ENCODE measurements at regions not wholly inside any gene's neighbourhood (a gene's known extent, or its start where the extent isn't known, plus 50 kb on each side); places are given as distances from the start of the nearest gene placed in this dataset.
"Not testable (repeated sequence)": the region's sequence is repeated elsewhere in the genome, so short reads cannot be mapped to it uniquely, and the experiment has no call there.

DNA sequence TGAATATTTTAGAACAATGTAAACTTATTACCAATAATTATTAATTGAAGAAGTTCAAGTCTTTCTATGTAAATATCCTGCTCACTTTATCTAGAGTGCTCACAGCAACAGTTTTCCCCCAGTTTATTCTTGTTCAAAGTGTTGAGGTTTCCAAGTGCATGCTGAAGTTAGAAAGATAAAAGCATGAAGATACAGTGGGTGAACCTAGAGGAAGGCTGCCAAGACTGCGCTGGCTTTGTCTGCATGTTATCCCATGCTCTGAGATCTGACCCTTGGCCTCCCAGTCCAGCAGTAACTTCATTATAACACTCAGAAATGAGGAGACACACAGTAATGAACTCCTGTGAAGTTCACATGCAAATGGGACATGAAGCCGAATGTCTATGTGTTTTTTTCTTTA lies 76.0 kb upstream of the PIP5K1B start:
- no peak for ATAC-seq (replicated peaks)
- Mint-ChIP-seq H3K9me3 (no peaks in the 10 kb centered on the region), H3K36me3 (ENCODE audit: low read depth) (no peaks in the 10 kb centered on the region), H3K4me3 (no peak overlapping the region), H3K4me1 (no peaks in the 10 kb centered on the region), H3K27ac (no peak overlapping the region), H3K27me3 (peaks cover 11% of the 10 kb centered on the region)

DNA sequence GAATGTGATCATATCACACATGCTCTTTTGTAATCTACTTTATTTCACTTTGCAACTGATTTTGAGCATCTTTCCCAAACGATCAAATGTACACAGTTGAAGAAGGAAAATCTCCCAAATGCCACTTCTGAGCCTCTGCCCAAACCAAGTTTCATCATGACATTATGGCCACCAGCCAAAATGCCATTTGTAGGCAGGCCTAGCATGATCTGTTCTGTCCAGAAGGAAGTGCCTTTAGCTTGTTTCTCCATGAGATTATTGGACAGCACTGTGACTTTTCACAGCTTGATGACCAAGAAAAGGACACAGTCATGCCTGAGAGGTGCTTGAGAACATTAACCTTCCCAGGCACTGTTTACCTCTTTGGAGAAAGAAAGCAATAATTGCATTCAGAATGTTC lies 73.2 kb upstream of the PIP5K1B start:
- H3K27me3 Mint-ChIP-seq, result peaks cover 13% of the 10 kb centered on the region
- no peak overlapping the region for H3K27ac Mint-ChIP-seq
- H3K36me3 Mint-ChIP-seq (ENCODE audit: low read depth), result no peaks in the 10 kb centered on the region
- no peak overlapping the region for H3K4me3 Mint-ChIP-seq
- no peaks in the 10 kb centered on the region for H3K4me1 Mint-ChIP-seq
- H3K9me3 Mint-ChIP-seq, result no peaks in the 10 kb centered on the region
- no peak for ATAC-seq (replicated peaks)

DNA sequence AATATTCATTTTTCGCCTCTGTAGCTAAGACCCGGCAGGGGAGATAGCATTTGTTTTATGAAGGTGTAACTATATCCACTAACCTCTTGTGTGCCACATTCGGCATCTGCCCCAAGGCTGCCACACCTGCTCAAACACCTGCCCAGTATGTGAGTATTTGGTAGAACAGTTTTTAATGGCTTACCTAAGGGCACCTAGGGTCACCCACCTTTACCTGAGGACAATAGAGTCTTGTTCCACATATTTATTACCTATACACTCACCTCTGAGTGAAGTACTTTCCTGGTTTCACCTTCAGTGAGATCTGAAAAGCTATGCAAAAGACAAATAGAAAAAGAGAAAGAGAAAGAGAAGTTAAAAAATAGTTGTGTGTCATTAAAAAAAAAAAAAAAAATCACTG lies 68.0 kb upstream of the PIP5K1B start:
- Mint-ChIP-seq H3K4me3 (no peak overlapping the region), H3K4me1 (no peaks in the 10 kb centered on the region), H3K9me3 (no peaks in the 10 kb centered on the region), H3K27ac (no peak overlapping the region), H3K27me3 (peaks cover 9% of the 10 kb centered on the region), H3K36me3 (ENCODE audit: low read depth) (no peaks in the 10 kb centered on the region)
- no peak for ATAC-seq (replicated peaks)

DNA sequence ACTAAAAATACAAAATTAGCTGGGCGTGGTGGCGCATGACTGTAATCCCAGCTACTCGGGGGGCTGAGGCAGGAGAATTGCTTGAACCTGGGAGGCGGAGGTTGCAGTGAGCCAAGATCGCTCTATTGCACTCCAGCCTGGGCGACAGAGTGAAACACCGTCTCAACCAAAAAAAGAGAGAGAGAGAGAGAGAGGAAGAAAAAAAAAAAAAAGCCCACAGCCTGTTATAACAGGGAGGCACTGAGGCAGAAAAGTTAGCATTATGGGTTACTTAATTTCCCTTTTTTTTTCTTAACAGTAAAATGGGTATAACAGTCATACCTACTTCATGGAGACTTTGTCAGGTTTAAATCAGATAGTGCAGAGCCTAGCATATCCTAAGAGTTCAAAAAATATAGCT lies 65.8 kb upstream of the PIP5K1B start:
- H3K4me3 Mint-ChIP-seq; H3K36me3 Mint-ChIP-seq (ENCODE audit: low read depth); H3K9me3 Mint-ChIP-seq; ATAC-seq (replicated peaks); H3K4me1 Mint-ChIP-seq; H3K27ac Mint-ChIP-seq; H3K27me3 Mint-ChIP-seq: not testable (repeated sequence)

DNA sequence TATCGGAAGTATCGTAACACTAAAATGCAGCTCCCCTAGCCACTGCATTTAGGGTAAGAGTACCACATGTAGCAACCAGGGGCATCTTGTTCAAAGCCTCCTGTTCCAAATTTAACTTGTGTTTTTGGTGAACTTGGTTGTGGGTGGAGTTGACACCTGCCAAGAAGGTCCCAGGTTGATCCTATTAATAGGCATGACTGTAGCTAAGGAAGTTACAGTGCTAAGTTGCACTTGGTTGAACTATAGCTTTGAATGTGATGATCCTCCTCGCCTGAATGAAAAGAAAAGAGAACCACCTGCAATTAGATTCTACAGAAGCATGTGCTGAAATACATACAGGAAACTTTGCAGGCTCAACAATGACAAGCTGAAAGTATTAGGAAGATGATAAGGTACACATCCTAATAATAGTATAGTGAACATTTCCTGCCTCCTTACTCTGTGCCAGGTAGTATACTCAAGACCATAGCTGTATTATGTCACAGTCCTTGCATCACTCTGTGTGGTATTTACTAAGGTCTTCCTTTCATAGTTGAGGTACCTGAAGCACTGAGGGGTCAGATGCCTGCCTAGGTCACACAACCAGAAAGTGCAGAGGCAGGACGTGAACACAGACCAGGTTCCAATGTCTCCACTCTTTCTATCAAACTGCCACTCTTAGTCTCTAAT lies 64.5 kb upstream of the PIP5K1B start:
- no peak overlapping the region for H3K27ac Mint-ChIP-seq
- ATAC-seq (replicated peaks), result no peak

DNA sequence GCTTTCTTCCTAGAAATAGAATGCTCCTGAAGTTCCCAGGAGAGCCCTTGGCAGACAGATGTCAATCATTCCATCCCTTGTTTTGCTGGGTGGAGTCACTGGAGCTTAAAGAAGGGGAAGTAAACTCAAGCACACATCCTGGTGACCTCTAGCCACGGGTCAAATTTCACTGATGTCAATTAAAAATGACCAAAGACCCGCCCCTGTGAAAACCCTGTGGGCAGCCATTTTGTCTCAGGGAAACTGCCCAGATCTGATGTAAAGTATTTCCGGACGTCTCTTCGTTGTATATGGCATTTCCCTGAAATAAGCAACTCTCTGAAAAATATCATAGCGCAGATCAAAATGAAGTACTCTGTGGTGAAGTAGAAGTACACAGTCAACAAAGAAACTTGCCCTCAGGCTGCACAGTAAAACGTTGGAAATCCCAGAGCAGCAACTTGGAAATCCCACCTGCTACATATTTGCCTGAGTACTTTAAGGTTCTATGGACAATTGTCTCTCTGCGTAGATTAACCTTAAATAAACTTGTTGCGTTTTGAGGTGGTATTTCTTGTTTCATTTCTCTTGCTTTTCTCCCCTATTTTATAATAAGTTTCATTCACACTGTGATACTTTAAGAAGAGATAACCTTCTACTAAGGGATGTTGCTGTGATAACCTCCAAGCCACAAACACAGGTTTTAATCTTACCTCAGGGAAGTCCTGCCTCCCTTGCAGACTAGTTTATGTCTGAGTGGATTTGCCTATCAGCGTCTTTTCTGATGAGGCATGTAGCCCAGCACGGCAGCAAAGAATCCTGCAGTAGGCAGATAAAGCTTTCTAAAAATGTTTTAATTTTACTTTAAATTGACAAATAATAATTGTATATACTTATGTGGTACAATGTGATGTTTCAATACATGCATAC lies 60.9 kb upstream of the PIP5K1B start:
- Mint-ChIP-seq H3K27ac (no peak overlapping the region), H3K36me3 (ENCODE audit: low read depth) (no peaks in the 10 kb centered on the region), H3K9me3 (no peaks in the 10 kb centered on the region), H3K4me1 (no peaks in the 10 kb centered on the region), H3K27me3 (peaks cover 15% of the 10 kb centered on the region), H3K4me3 (no peak overlapping the region)
- ATAC-seq (replicated peaks), result peak; percentile 23

More for the DNA sequence above, 64.5 kb upstream of the PIP5K1B start:
- no peaks in the 10 kb centered on the region for H3K9me3 Mint-ChIP-seq
- no peak overlapping the region for H3K4me3 Mint-ChIP-seq
- H3K4me1 Mint-ChIP-seq, result no peaks in the 10 kb centered on the region
- peaks cover 13% of the 10 kb centered on the region for H3K27me3 Mint-ChIP-seq
- H3K36me3 Mint-ChIP-seq (ENCODE audit: low read depth), result no peaks in the 10 kb centered on the region

DNA sequence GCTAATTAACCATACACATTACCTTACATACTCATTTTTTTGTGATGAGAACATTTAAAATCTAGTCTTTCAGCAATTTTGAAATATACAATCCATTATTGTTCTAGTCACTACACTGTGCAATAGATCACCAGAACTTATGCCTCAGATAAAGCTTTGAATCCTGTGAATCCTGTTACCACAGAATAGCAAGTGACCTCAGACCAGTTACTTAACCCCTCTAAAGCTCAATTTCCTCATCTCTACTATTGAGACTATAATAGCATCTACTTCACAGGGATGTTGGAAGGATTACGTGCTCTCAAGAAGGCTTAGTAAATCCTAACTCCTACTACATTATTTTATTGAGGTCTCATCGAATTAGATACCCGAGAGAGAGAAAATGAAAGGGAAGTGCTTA lies 60.2 kb upstream of the PIP5K1B start:
- Mint-ChIP-seq H3K27me3 (peaks cover 15% of the 10 kb centered on the region), H3K4me1 (no peaks in the 10 kb centered on the region), H3K9me3 (no peaks in the 10 kb centered on the region), H3K4me3 (no peak overlapping the region), H3K36me3 (ENCODE audit: low read depth) (no peaks in the 10 kb centered on the region), H3K27ac (no peak overlapping the region)
- ATAC-seq (replicated peaks), result no peak

DNA sequence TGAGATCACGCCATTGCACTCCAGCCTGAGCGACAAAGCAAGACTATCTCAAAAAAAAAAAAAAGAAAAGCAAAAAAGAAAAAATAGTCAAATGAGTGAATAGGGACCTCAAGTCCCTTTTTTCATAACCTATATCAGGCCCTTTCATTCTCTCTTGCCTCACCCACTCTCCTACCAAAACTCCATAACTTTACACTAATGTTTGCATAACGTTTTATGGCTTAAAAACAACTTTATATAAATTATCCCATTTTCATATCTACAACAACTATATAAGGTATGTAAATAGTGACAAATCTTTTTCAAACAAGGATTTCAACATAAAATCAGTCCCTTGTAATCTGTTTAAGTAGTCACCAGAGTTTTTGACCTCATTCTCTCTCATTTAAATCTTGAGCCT lies 56.9 kb upstream of the PIP5K1B start:
- H3K9me3 Mint-ChIP-seq, result no peaks in the 10 kb centered on the region
- H3K27me3 Mint-ChIP-seq, result peaks cover 34% of the 10 kb centered on the region
- H3K27ac Mint-ChIP-seq, result no peak overlapping the region
- H3K36me3 Mint-ChIP-seq (ENCODE audit: low read depth), result peaks cover 5% of the 10 kb centered on the region
- H3K4me1 Mint-ChIP-seq, result peaks cover 9% of the 10 kb centered on the region
- ATAC-seq (replicated peaks), result no peak
- H3K4me3 Mint-ChIP-seq, result no peak overlapping the region

DNA sequence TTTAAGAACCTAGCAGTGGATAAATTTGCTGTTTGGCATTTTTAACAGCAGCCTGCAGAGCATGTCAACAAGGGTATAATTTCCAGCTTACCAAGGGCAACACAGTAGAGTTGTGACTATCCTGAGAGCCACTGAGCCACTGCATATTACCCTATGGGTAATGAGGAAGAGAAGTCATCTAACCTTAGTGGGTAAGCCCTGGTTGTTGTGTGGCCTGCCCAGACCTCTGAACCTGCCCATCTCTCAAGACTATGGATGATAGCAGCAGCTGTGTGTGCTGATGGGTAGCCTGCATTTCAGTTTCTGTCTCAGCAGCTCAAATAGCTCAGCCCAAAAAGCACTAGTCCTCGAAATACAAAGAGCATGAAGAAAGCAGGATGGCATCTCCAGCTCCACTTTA lies 56.1 kb upstream of the PIP5K1B start:
- Mint-ChIP-seq H3K36me3 (ENCODE audit: low read depth) (peaks cover 8% of the 10 kb centered on the region), H3K9me3 (no peaks in the 10 kb centered on the region), H3K27ac (no peak overlapping the region), H3K27me3 (peaks cover 42% of the 10 kb centered on the region), H3K4me1 (peaks cover 13% of the 10 kb centered on the region), H3K4me3 (no peak overlapping the region)
- ATAC-seq (replicated peaks), result no peak

DNA sequence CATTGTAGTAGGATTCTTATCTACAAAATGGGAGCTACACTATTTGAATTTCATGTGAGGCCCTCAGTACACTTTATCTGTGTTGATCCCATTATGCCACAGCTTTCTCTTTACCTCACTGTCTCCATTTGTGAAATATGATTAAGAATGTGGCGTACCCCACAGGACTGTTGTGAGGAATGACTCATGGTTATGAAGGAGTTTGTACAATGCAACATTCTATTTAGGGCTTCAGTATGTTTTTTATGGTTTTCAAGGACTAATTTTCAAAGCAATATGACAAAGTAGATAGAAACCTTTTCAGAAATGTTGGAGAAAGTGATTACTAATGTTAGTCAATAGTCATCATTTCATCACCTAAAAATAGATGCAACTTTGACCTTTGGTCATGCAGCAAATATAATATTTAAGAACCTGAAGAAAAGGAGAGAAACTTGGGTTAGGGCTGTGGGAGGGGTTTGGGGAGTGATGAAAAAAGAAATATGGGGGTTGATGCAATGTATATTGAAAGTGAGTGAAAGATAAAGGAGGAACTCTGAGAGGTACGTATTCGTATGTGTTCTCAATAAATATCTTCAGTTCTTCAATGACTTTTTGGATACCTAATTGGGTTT lies 53.7 kb upstream of the PIP5K1B start:
- peak; percentile 80 for ATAC-seq (replicated peaks)
- Mint-ChIP-seq H3K4me3 (peak overlapping the region; percentile 36), H3K27ac (peak overlapping the region; percentile 86), H3K4me1 (peaks cover 13% of the 10 kb centered on the region), H3K27me3 (peaks cover 42% of the 10 kb centered on the region), H3K9me3 (no peaks in the 10 kb centered on the region), H3K36me3 (ENCODE audit: low read depth) (peaks cover 8% of the 10 kb centered on the region)

DNA sequence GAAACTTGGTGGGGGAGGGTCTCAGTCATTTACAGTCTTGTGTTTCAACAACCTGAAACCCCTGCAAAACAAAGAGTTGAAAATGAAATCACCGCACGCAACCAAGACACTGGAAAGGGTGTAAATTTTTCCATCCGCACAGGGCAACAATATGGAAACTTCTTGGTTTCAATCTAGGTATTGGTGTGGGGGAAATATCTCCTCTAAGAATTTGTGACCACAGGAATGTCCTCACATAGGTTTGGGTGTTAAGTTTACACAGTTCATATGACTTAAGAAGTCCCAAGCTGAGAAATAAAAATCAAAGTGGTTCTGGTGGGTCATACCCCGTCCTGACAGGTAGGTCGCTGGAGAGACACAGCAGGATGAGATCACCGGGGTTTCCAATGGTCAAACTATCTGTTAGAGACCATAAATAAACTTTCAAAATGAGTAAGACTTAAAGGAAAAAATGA lies 51.9 kb upstream of the PIP5K1B start:
- Mint-ChIP-seq H3K36me3 (ENCODE audit: low read depth) (peaks cover 8% of the 10 kb centered on the region), H3K9me3 (no peaks in the 10 kb centered on the region), H3K27me3 (peaks cover 48% of the 10 kb centered on the region), H3K4me1 (peaks cover 13% of the 10 kb centered on the region), H3K27ac (peak overlapping the region; percentile 86), H3K4me3 (peak overlapping the region; percentile 32)
- ATAC-seq (replicated peaks), result peak; percentile 83

DNA sequence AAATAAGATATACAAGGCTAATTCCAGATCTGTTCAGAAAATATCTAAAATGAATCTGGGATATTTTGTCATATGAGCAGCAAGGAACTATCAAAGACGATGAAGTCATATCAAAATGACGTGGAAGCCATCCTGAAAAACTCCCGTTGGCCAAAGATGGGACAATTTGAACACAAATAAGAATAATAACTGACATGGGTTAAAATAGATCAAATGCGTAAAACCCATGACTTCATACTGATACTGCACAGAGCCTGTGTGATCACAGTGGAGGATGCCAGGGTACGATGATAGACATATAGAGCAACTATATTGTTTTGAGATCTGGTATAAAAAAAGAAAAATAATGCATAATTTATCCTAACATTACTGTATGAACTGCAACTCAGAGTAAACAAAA lies 51.0 kb upstream of the PIP5K1B start:
- Mint-ChIP-seq H3K9me3 (no peaks in the 10 kb centered on the region), H3K4me1 (peaks cover 13% of the 10 kb centered on the region), H3K36me3 (ENCODE audit: low read depth) (peaks cover 8% of the 10 kb centered on the region), H3K27me3 (peaks cover 49% of the 10 kb centered on the region), H3K27ac (peak overlapping the region; percentile 86), H3K4me3 (no peak overlapping the region)
- ATAC-seq (replicated peaks), result no peak

Measured in activated T-helper 17 cell treated with anti-CD3 and anti-CD28 coated beads, Interleukin-2, amount 50 U/mL, for 72 hours (primary cell).